Glutamatergic neuron (in vitro differentiated cells): ENCODE measurements at regions not wholly inside any gene's neighbourhood (a gene's known extent, or its start where the extent isn't known, plus 50 kb on each side); places are given as distances from the start of the nearest gene placed in this dataset.
"Not testable (repeated sequence)": the region's sequence is repeated elsewhere in the genome, so short reads cannot be mapped to it uniquely, and the experiment has no call there.

ENCODE experiments used
- DNase-seq: peaks from one replicate; pipeline ENCODE4 v3.0.0; 2022
- H3K27ac Mint-ChIP-seq: one replicate; pipeline ENCODE4 v1.8.0; 2020; ENCODE audit warnings: mild to moderate bottlenecking, mixed read lengths, inconsistent platforms; ENCODE audit not compliant: unreplicated experiment
- H3K27me3 Mint-ChIP-seq: one replicate; pipeline ENCODE4 v1.8.0; 2020; ENCODE audit warnings: mild to moderate bottlenecking, moderate library complexity, mixed read lengths, inconsistent platforms; ENCODE audit not compliant: unreplicated experiment
- H3K36me3 Mint-ChIP-seq: one replicate; pipeline ENCODE4 v1.8.0; 2020; ENCODE audit warnings: mild to moderate bottlenecking, mixed read lengths, inconsistent platforms; ENCODE audit not compliant: unreplicated experiment
- H3K4me1 Mint-ChIP-seq: one replicate; pipeline ENCODE4 v1.8.0; 2020; ENCODE audit warnings: mild to moderate bottlenecking, low read depth, mixed read lengths, inconsistent platforms; ENCODE audit not compliant: unreplicated experiment
- H3K4me3 Mint-ChIP-seq: one replicate; pipeline ENCODE4 v1.8.0; 2020; ENCODE audit warnings: mild to moderate bottlenecking, mixed read lengths, inconsistent platforms; ENCODE audit not compliant: unreplicated experiment
- H3K9me3 Mint-ChIP-seq: one replicate; pipeline ENCODE4 v1.8.0; 2020; ENCODE audit warnings: mild to moderate bottlenecking, moderate library complexity, mixed read lengths, inconsistent platforms; ENCODE audit not compliant: unreplicated experiment
- CTCF ChIP-seq: fragments of 200-600 bp; sonication (generic); IDR thresholded peaks from one replicate; pipeline ENCODE4 v1.5.0; 2021; ENCODE audit not compliant: partially characterized antibody, unreplicated experiment

DNA sequence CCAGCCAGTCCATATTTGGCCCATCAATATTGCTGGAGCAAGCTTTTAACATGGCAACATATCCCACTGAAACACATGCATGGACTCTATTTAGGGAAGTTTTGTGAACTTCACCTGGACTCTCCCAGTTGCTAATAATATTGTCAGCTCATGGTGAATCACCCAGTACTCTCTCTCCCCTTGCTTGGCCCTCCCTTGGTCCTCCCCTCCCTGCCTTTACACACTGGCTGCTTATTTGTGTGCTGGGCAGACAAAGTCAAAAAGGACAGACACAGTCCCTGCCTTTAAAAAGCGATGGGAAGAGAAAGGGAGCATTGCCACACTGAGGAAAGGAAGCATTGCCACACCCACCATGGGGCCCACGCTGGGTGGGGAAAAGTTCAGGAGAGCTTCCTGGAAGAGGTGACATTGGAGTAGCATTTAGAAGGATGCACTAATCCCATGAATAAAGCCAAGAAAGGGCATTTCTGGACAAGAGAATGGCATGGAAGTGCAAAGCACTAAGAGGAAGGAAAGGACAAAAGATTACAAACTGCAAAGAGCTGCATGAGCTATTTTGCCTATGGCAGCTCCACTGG, 143.4 kb upstream of the EXOC2 start:
- Mint-ChIP-seq H3K9me3 (peaks cover 1% of the 10 kb centered on the region), H3K36me3 (peaks cover 7% of the 10 kb centered on the region), H3K4me1 (no peaks in the 10 kb centered on the region), H3K27ac (no peak overlapping the region), H3K27me3 (peaks cover 2% of the 10 kb centered on the region), H3K4me3 (no peak overlapping the region)
- TF ChIP-seq CTCF, result no peak
- DNase-seq, result no peak

- Mint-ChIP-seq H3K4me3 (no peak overlapping the region), H3K36me3 (peaks cover 13% of the 10 kb centered on the region), H3K9me3 (peaks cover 3% of the 10 kb centered on the region), H3K27me3 (peaks cover 2% of the 10 kb centered on the region), H3K27ac (no peak overlapping the region), H3K4me1 (no peaks in the 10 kb centered on the region)
- DNase-seq, result no peak
- TF ChIP-seq CTCF, result no peak
Observed at GRCh38 chr6:835476-836160, 142.7 kb upstream of the EXOC2 start.

DNA sequence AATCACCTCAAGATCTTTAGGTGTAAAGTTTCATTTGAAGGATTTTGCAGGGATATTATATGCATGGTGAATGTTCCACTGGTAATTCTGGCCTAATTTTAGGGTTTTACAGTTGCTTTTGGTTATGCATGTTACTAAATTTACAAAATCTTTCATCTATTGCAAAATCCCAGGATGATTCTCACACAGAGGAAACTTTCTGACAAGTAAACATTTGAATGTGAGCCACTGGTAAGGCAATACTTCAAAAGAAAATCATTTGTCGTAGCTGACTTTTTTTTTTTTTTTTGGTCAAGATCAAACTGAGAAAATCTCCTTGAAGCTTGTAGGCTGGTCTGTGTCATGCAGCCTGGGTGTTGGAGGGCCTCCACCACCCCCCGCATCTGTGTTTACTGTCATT, 141.9 kb upstream of the EXOC2 start:
- TF ChIP-seq CTCF, result no peak
- no peak for DNase-seq
- no peak overlapping the region for H3K4me3 Mint-ChIP-seq
- H3K4me1 Mint-ChIP-seq, result no peaks in the 10 kb centered on the region
- H3K27ac Mint-ChIP-seq, result no peak overlapping the region
- H3K27me3 Mint-ChIP-seq, result peaks cover 2% of the 10 kb centered on the region
- H3K9me3 Mint-ChIP-seq, result peaks cover 3% of the 10 kb centered on the region
- H3K36me3 Mint-ChIP-seq, result peaks cover 16% of the 10 kb centered on the region

DNA sequence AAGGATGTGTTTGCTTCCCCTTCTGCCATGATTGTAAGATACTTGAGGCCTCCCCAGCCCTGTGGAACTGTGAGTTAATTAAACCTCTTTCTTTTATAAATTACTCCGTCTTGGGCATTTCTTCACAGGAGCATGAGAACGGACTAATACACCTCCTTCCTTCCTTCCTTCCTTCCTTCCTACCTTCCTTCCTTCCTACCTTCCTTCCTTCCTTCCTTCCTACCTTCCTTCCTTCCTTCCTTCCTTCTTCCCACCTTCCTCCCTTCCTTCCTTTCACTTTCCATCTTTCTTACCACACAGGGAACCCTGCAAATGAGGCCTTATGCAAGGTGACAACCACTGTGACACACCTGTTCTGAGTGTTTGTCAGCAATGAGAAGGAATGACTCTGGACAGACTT, 141.3 kb upstream of the EXOC2 start:
- peaks cover 3% of the 10 kb centered on the region for H3K9me3 Mint-ChIP-seq
- H3K27ac Mint-ChIP-seq, result no peak overlapping the region
- H3K4me1 Mint-ChIP-seq, result no peaks in the 10 kb centered on the region
- no peak for TF ChIP-seq CTCF
- no peak for DNase-seq
- H3K36me3 Mint-ChIP-seq, result peaks cover 16% of the 10 kb centered on the region
- peaks cover 2% of the 10 kb centered on the region for H3K27me3 Mint-ChIP-seq
- no peak overlapping the region for H3K4me3 Mint-ChIP-seq

- H3K27ac Mint-ChIP-seq, H3K27me3 Mint-ChIP-seq, H3K4me3 Mint-ChIP-seq, H3K9me3 Mint-ChIP-seq, DNase-seq, H3K4me1 Mint-ChIP-seq: not testable (repeated sequence)
- H3K36me3 Mint-ChIP-seq, result peaks cover 23% of the 10 kb centered on the region
Observed at GRCh38 chr6:832804-833203, 139.9 kb upstream of the EXOC2 start.
